ENCODE measurements at regions not wholly inside any gene's neighbourhood (a gene's known extent, or its start where the extent isn't known, plus 50 kb on each side); places are given as distances from the start of the nearest gene placed in this dataset.

- no peak for TF ChIP-seq CTCF (IDR thresholded peaks at IDR 0.05)
- no peak for TF ChIP-seq EZH2 (IDR thresholded peaks at IDR 0.05)
- no peak for TF ChIP-seq EZH2phosphoT487 (IDR thresholded peaks at IDR 0.05)
Observed at GRCh38 chr3:74004386-74004785, 379.6 kb upstream of the PDZRN3 start.

Measured in neural progenitor cell (in vitro differentiated cells).